ENCODE measurements at regions not wholly inside any gene's neighbourhood (a gene's known extent, or its start where the extent isn't known, plus 50 kb on each side); places are given as distances from the start of the nearest gene placed in this dataset.

DNA sequence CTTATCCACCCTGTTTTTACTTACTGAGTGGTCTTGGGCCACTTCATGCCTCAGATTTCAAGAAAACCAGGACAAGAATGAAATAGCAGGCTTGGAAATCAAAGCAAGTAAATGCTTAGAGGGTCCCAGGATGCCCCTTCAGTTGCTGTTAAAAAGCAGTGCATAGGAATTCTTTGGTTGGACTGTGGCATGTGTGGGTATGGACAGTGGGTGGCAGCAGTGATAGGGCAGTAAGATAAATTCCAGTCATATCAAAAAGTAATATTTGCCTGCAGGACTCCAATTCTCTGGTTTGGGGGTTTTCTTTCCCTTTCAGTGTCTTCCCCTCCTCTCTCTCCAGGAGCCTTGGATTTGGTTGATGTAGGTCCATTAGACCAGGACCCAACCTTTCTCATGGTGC, 306.7 kb upstream of the CLINT1 start:
- Histone ChIP-seq H3K9me3 (no peaks in the 10 kb centered on the region), H3K4me1 (no peaks in the 10 kb centered on the region), H3K4me3 (replicated peaks in 1 of 3) (no peak overlapping the region), H3K36me3 (no peaks in the 10 kb centered on the region), H3K27me3 (no peaks in the 10 kb centered on the region), H3K27ac (no peak overlapping the region)
- TF ChIP-seq POLR2A (IDR thresholded peaks at IDR 0.05): no peak
- TF ChIP-seq, protein P1, sequence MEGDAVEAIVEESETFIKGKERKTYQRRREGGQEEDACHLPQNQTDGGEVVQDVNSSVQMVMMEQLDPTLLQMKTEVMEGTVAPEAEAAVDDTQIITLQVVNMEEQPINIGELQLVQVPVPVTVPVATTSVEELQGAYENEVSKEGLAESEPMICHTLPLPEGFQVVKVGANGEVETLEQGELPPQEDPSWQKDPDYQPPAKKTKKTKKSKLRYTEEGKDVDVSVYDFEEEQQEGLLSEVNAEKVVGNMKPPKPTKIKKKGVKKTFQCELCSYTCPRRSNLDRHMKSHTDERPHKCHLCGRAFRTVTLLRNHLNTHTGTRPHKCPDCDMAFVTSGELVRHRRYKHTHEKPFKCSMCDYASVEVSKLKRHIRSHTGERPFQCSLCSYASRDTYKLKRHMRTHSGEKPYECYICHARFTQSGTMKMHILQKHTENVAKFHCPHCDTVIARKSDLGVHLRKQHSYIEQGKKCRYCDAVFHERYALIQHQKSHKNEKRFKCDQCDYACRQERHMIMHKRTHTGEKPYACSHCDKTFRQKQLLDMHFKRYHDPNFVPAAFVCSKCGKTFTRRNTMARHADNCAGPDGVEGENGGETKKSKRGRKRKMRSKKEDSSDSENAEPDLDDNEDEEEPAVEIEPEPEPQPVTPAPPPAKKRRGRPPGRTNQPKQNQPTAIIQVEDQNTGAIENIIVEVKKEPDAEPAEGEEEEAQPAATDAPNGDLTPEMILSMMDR (IDR thresholded peaks at IDR 0.05): no peak
- intact Hi-C loops (cut with DNase I): no loop called here
- no peak for DNase-seq

DNA sequence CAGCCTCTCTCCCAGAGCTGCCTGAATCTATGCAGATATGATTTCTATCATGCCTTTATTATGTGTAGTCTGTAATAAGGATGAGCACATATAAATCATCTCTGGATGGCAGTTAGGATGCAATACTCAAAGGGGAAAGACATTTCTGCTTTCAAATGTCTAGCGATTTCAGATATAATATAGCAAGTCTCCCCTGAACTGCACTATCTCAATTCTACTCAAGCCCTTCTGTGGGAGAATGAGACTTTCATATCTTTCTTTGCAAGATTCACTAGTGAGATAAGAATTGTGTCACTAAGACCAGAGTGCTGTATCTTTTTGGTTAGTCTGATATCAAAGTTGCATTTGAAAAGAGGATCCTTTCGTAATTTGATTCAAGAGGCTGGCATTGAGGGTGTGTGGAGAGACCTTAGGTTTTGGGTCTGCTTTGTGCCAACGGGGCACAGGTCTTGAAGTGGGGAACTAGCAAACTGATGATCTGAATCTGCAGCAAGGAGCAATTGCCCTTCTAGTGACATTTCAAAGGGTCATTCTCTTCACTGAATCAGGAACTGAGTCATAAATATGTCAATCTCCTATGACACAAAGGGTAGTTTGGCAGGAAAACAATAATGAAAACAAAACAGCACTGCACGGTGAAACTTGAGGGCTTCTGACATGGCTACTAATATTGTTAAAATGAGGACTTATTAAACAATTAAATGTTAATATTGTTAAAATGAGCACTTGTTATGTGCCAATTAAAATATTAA, 305.5 kb upstream of the CLINT1 start:
- intact Hi-C loops (cut with DNase I): no loop called here
- WGBS, 2 donors: 74 to 75% methylated on average over 4 of the region's 4 CpGs
- Histone ChIP-seq H3K27ac (no peak overlapping the region), H3K27me3 (no peaks in the 10 kb centered on the region), H3K9me3 (no peaks in the 10 kb centered on the region), H3K4me3 (replicated peaks in 1 of 3) (no peak overlapping the region), H3K36me3 (no peaks in the 10 kb centered on the region), H3K4me1 (no peaks in the 10 kb centered on the region)
- TF ChIP-seq, protein P1 (IDR thresholded peaks at IDR 0.05): no peak
- no peak for TF ChIP-seq POLR2A (IDR thresholded peaks at IDR 0.05)
- DNase-seq: no peak

DNA sequence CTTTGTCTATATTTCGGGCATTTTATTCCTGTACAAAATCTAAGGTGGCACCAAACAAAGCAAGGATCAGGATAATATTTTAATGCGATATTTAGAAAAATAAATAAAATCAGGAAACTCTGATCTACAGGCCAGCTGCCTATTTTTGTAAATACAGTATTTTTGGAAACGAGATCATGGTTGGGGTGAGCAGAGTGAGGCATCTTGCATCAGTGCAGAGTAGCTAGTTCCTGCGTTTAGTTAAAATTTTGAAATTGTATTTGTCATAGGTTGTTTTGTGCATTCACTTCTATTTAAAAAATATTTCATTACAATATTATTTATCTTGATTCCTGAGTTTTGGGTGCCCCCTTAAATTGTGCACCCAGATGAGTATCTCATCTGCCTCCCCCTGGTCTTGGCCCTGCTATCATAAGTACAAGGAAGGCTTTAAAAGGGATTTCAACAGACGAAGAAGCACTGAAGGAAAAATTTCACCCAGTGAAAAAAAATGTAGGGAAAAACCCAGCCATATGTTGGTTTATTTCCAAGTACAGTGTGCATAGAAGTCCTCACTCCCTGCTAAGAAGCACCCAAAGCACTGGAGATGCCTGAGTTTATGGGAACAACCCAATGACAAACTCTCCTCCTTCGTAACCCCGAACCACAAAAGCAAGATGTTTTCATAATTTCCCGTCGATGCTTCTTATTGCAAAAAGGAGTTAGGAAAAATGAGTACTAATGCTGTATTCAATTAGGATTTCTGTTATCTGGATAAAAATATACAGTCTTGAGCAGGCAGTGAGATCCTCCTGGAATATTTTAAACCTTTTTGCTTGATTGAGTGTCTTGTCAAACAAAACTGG, 304.7 kb upstream of the CLINT1 start:
- Histone ChIP-seq H3K27ac (no peak overlapping the region), H3K36me3 (no peaks in the 10 kb centered on the region), H3K4me1 (no peaks in the 10 kb centered on the region), H3K4me3 (replicated peaks in 1 of 3) (no peak overlapping the region), H3K9me3 (no peaks in the 10 kb centered on the region), H3K27me3 (no peaks in the 10 kb centered on the region)
- no peak for DNase-seq
- WGBS, 2 donors: 83 to 91% methylated on average over 9 of the region's 9 CpGs
- TF ChIP-seq POLR2A (IDR thresholded peaks at IDR 0.05): no peak
- TF ChIP-seq, protein P1 (IDR thresholded peaks at IDR 0.05): no peak
- intact Hi-C loops (cut with DNase I): no loop called here

DNA sequence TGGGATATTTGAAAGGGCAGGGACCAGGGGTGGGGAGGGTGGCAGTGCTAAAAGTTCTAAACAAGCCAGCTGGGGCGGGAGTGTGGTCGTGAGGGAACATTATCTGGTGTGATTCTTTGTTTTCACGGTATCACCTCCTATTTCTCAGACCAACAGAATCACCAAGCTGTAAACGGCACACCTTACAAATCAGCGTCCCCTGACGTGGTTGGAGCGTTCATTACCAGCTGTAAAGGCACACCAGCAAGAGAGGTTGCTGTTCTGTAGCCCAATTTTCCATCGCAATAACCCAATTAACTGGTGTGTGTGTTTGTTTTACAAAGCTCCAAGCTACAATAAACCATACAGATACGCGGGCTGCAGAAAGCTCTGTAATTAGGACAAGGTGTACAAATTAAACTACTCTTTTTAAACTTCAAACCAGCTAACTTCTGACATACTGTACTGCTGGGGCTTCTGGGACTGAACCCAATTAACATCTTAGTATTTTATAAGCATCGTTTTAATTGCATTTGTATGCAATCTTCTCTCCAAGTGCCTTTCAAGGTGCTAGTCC, 303.6 kb upstream of the CLINT1 start:
- no peak for DNase-seq
- no peaks in the 10 kb centered on the region for H3K27me3 ChIP-seq
- 79 to 85% methylated on average over 11 of the region's 11 CpGs for WGBS, 2 donors
- no peaks in the 10 kb centered on the region for H3K9me3 ChIP-seq
- no peaks in the 10 kb centered on the region for H3K4me1 ChIP-seq
- no peak overlapping the region for H3K4me3 ChIP-seq (replicated peaks in 1 of 3)
- no peaks in the 10 kb centered on the region for H3K36me3 ChIP-seq
- intact Hi-C loops (cut with DNase I): no loop called here
- TF ChIP-seq, protein P1 (IDR thresholded peaks at IDR 0.05): no peak
- no peak for TF ChIP-seq POLR2A (IDR thresholded peaks at IDR 0.05)
- H3K27ac ChIP-seq: no peak overlapping the region

DNA sequence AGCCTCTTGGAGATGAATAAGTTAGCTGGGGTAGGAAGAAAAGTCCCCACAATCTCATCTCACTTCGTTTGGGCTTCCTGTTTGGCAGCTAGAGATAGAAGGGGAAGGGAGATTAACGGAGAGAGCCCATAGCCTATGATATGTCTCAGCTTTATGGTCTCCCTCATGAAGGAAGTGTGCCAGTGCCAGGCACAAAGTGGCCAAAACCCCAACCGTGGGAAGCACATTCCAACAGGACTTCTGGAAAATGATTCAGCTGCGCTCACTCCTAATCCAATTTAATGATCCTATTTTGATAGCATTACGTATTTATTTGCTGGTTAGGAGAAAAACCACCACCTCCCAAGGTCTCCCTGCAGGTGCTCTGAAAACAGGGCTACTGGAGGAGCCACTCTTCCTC, 303.1 kb upstream of the CLINT1 start:
- H3K27me3 ChIP-seq: no peaks in the 10 kb centered on the region
- no peaks in the 10 kb centered on the region for H3K36me3 ChIP-seq
- no peak overlapping the region for H3K27ac ChIP-seq
- H3K4me1 ChIP-seq: no peaks in the 10 kb centered on the region
- no peak for TF ChIP-seq POLR2A (IDR thresholded peaks at IDR 0.05)
- TF ChIP-seq, protein P1 (IDR thresholded peaks at IDR 0.05): no peak
- 68 to 71% methylated on average over 5 of the region's 5 CpGs for WGBS, 2 donors
- DNase-seq: no peak
- no peak overlapping the region for H3K4me3 ChIP-seq (replicated peaks in 1 of 3)
- no peaks in the 10 kb centered on the region for H3K9me3 ChIP-seq
- intact Hi-C loops (cut with DNase I): no loop called here

Data from thyroid gland (tissue), 4 donors.